ENCODE measurements at regions not wholly inside any gene's neighbourhood (a gene's known extent, or its start where the extent isn't known, plus 50 kb on each side); places are given as distances from the start of the nearest gene placed in this dataset.

GRCh38 chr1:18007391-18008041, 100.1 kb upstream of the IGSF21 start (continued):
- TF ChIP-seq, protein P1, sequence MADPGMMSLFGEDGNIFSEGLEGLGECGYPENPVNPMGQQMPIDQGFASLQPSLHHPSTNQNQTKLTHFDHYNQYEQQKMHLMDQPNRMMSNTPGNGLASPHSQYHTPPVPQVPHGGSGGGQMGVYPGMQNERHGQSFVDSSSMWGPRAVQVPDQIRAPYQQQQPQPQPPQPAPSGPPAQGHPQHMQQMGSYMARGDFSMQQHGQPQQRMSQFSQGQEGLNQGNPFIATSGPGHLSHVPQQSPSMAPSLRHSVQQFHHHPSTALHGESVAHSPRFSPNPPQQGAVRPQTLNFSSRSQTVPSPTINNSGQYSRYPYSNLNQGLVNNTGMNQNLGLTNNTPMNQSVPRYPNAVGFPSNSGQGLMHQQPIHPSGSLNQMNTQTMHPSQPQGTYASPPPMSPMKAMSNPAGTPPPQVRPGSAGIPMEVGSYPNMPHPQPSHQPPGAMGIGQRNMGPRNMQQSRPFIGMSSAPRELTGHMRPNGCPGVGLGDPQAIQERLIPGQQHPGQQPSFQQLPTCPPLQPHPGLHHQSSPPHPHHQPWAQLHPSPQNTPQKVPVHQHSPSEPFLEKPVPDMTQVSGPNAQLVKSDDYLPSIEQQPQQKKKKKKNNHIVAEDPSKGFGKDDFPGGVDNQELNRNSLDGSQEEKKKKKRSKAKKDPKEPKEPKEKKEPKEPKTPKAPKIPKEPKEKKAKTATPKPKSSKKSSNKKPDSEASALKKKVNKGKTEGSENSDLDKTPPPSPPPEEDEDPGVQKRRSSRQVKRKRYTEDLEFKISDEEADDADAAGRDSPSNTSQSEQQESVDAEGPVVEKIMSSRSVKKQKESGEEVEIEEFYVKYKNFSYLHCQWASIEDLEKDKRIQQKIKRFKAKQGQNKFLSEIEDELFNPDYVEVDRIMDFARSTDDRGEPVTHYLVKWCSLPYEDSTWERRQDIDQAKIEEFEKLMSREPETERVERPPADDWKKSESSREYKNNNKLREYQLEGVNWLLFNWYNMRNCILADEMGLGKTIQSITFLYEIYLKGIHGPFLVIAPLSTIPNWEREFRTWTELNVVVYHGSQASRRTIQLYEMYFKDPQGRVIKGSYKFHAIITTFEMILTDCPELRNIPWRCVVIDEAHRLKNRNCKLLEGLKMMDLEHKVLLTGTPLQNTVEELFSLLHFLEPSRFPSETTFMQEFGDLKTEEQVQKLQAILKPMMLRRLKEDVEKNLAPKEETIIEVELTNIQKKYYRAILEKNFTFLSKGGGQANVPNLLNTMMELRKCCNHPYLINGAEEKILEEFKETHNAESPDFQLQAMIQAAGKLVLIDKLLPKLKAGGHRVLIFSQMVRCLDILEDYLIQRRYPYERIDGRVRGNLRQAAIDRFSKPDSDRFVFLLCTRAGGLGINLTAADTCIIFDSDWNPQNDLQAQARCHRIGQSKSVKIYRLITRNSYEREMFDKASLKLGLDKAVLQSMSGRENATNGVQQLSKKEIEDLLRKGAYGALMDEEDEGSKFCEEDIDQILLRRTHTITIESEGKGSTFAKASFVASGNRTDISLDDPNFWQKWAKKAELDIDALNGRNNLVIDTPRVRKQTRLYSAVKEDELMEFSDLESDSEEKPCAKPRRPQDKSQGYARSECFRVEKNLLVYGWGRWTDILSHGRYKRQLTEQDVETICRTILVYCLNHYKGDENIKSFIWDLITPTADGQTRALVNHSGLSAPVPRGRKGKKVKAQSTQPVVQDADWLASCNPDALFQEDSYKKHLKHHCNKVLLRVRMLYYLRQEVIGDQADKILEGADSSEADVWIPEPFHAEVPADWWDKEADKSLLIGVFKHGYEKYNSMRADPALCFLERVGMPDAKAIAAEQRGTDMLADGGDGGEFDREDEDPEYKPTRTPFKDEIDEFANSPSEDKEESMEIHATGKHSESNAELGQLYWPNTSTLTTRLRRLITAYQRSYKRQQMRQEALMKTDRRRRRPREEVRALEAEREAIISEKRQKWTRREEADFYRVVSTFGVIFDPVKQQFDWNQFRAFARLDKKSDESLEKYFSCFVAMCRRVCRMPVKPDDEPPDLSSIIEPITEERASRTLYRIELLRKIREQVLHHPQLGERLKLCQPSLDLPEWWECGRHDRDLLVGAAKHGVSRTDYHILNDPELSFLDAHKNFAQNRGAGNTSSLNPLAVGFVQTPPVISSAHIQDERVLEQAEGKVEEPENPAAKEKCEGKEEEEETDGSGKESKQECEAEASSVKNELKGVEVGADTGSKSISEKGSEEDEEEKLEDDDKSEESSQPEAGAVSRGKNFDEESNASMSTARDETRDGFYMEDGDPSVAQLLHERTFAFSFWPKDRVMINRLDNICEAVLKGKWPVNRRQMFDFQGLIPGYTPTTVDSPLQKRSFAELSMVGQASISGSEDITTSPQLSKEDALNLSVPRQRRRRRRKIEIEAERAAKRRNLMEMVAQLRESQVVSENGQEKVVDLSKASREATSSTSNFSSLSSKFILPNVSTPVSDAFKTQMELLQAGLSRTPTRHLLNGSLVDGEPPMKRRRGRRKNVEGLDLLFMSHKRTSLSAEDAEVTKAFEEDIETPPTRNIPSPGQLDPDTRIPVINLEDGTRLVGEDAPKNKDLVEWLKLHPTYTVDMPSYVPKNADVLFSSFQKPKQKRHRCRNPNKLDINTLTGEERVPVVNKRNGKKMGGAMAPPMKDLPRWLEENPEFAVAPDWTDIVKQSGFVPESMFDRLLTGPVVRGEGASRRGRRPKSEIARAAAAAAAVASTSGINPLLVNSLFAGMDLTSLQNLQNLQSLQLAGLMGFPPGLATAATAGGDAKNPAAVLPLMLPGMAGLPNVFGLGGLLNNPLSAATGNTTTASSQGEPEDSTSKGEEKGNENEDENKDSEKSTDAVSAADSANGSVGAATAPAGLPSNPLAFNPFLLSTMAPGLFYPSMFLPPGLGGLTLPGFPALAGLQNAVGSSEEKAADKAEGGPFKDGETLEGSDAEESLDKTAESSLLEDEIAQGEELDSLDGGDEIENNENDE (IDR thresholded peaks at IDR 0.05; ENCODE audit: insufficient replicate concordance, low read length), result no peak
- TF ChIP-seq SP4 (IDR thresholded peaks at IDR 0.05; ENCODE audit: low read length), result no peak
